ENCODE measurements at regions not wholly inside any gene's neighbourhood (a gene's known extent, or its start where the extent isn't known, plus 50 kb on each side); places are given as distances from the start of the nearest gene placed in this dataset.

DNA sequence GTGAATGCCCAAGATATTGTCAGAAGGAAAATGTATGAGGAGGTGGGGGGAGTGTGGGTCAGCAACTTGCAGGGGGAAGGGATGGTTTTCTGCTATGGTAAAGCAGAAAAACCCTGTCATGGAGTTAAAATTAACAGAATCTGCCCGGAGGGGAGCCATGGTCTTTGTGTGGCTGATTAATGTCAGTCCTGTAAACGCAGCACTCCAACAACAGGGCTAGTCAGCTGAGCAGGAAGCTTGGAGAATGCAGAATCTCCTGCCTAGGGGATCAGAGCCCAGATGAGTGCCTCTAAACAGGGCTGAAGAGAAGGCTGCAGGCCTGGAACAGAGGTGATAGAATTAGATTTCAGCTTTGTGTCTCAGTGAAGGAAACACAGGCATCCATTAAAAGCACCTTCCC, 140.9 kb upstream of the MTNR1B start:
- Histone ChIP-seq H3K36me3 (no peaks in the 10 kb centered on the region), H3K4me1 (peaks cover 29% of the 10 kb centered on the region), H3K9me3 (ENCODE audit: low read depth) (no peaks in the 10 kb centered on the region), H3K4me3 (no peak overlapping the region), H3K27ac (peak overlapping the region; percentile 69), H2AFZ (replicated peaks) (peak overlapping the region; percentile 63), H3K4me2 (peak overlapping the region; percentile 8), H4K20me1 (ENCODE audit: low read depth) (no peaks in the 10 kb centered on the region), H3K79me2 (ENCODE audit: low read depth) (no peaks in the 10 kb centered on the region), H3F3A (ENCODE audit: low read depth) (peaks cover 13% of the 10 kb centered on the region), H3K9ac (no peak overlapping the region), H3K27me3 (no peaks in the 10 kb centered on the region)
- peak; percentile 76 for DNase-seq (ENCODE audit: low spot score)
- Mint-ChIP-seq H3K27me3 (ENCODE audit: insufficient read depth, low read depth) (no peaks in the 10 kb centered on the region), H3K4me1 (peaks cover 30% of the 10 kb centered on the region), H3K4me3 (no peak overlapping the region), H3K36me3 (peaks cover 11% of the 10 kb centered on the region), H3K27ac (peak overlapping the region; percentile 91), H3K9me3 (no peaks in the 10 kb centered on the region)
- no peak for TF ChIP-seq EZH2phosphoT487 (IDR thresholded peaks at IDR 0.05)
- TF ChIP-seq, protein P1, sequence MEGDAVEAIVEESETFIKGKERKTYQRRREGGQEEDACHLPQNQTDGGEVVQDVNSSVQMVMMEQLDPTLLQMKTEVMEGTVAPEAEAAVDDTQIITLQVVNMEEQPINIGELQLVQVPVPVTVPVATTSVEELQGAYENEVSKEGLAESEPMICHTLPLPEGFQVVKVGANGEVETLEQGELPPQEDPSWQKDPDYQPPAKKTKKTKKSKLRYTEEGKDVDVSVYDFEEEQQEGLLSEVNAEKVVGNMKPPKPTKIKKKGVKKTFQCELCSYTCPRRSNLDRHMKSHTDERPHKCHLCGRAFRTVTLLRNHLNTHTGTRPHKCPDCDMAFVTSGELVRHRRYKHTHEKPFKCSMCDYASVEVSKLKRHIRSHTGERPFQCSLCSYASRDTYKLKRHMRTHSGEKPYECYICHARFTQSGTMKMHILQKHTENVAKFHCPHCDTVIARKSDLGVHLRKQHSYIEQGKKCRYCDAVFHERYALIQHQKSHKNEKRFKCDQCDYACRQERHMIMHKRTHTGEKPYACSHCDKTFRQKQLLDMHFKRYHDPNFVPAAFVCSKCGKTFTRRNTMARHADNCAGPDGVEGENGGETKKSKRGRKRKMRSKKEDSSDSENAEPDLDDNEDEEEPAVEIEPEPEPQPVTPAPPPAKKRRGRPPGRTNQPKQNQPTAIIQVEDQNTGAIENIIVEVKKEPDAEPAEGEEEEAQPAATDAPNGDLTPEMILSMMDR (IDR thresholded peaks at IDR 0.05), result no peak
- no peak for TF ChIP-seq EZH2 (IDR thresholded peaks at IDR 0.05)

DNA sequence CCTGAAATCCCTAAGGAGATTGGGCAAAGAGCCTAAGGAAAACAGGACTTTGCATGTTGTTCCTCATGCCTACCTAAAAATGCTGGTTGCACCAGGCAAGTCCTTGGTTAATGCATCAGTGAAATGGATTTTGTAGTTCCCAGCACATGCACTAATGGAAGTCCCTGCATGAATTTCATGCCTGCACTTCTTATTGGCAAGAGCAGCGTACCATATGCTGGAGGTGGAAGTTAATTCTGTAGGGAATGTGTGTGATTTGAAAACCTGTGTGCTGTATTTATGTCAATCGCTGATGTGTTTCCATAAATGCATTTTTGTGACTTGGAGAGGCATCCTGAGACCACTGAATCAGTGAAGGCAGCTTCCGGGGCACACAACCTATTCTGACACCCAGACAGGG, 140.3 kb upstream of the MTNR1B start:
- no peak for DNase-seq (ENCODE audit: low spot score)
- no peak overlapping the region for H3K9ac ChIP-seq
- Mint-ChIP-seq H3K36me3 (peaks cover 11% of the 10 kb centered on the region), H3K27ac (no peak overlapping the region), H3K27me3 (ENCODE audit: insufficient read depth, low read depth) (no peaks in the 10 kb centered on the region), H3K4me3 (no peak overlapping the region), H3K4me1 (peaks cover 30% of the 10 kb centered on the region), H3K9me3 (no peaks in the 10 kb centered on the region)
- no peak overlapping the region for H3K4me3 ChIP-seq
- peaks cover 29% of the 10 kb centered on the region for H3K4me1 ChIP-seq
- H3K27ac ChIP-seq, result peak overlapping the region; percentile 69
- H3K27me3 ChIP-seq, result no peaks in the 10 kb centered on the region
- H3K79me2 ChIP-seq (ENCODE audit: low read depth), result no peaks in the 10 kb centered on the region
- no peaks in the 10 kb centered on the region for H4K20me1 ChIP-seq (ENCODE audit: low read depth)
- no peaks in the 10 kb centered on the region for H3K36me3 ChIP-seq
- peak overlapping the region; percentile 8 for H3K4me2 ChIP-seq
- H2AFZ ChIP-seq (replicated peaks), result peak overlapping the region; percentile 63
- H3K9me3 ChIP-seq (ENCODE audit: low read depth), result no peaks in the 10 kb centered on the region
- TF ChIP-seq, protein P1 (IDR thresholded peaks at IDR 0.05), result no peak
- TF ChIP-seq EZH2 (IDR thresholded peaks at IDR 0.05) (no peak), EZH2phosphoT487 (IDR thresholded peaks at IDR 0.05) (no peak)
- H3F3A ChIP-seq (ENCODE audit: low read depth), result peaks cover 13% of the 10 kb centered on the region

DNA sequence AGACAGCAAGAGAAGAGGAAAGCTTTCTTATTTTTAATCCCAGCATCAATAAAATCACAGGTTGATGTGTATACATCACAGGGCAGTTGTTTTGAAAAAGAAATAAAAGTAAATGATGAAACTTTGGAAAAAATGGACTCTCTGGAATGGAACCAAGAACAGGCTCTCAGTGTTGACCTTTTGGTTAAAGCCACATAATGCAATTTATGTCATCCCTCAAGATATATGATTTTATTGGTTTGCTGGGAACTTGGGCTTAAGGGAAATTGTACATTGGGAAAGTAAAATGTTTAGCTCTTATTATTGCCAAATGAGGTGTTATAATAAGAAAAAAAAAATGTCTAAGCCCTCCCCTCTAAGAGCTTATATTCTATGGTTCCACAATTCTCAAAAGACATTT, 139.8 kb upstream of the MTNR1B start:
- TF ChIP-seq, protein P1 (IDR thresholded peaks at IDR 0.05), result no peak
- TF ChIP-seq EZH2 (IDR thresholded peaks at IDR 0.05), result no peak
- TF ChIP-seq EZH2phosphoT487 (IDR thresholded peaks at IDR 0.05), result no peak
- Histone ChIP-seq H3K4me3 (no peak overlapping the region), H3K4me1 (peaks cover 29% of the 10 kb centered on the region), H3F3A (ENCODE audit: low read depth) (peaks cover 13% of the 10 kb centered on the region), H3K27me3 (no peaks in the 10 kb centered on the region), H4K20me1 (ENCODE audit: low read depth) (no peaks in the 10 kb centered on the region), H3K9me3 (ENCODE audit: low read depth) (no peaks in the 10 kb centered on the region), H3K9ac (no peak overlapping the region), H3K4me2 (peak overlapping the region; percentile 8), H3K27ac (peak overlapping the region; percentile 69), H3K79me2 (ENCODE audit: low read depth) (no peaks in the 10 kb centered on the region), H3K36me3 (no peaks in the 10 kb centered on the region), H2AFZ (replicated peaks) (no peak overlapping the region)
- Mint-ChIP-seq H3K27ac (no peak overlapping the region), H3K4me3 (no peak overlapping the region), H3K27me3 (ENCODE audit: insufficient read depth, low read depth) (no peaks in the 10 kb centered on the region), H3K9me3 (no peaks in the 10 kb centered on the region), H3K4me1 (peaks cover 30% of the 10 kb centered on the region), H3K36me3 (peaks cover 11% of the 10 kb centered on the region)
- no peak for DNase-seq (ENCODE audit: low spot score)
